ENCODE measurements at regions not wholly inside any gene's neighbourhood (a gene's known extent, or its start where the extent isn't known, plus 50 kb on each side); places are given as distances from the start of the nearest gene placed in this dataset.

GRCh38 chr1:239764546-239764945, 327.1 kb upstream of the FMN2 start:
- H3K4me3 ChIP-seq: no peak overlapping the region
- TF ChIP-seq, protein P1, sequence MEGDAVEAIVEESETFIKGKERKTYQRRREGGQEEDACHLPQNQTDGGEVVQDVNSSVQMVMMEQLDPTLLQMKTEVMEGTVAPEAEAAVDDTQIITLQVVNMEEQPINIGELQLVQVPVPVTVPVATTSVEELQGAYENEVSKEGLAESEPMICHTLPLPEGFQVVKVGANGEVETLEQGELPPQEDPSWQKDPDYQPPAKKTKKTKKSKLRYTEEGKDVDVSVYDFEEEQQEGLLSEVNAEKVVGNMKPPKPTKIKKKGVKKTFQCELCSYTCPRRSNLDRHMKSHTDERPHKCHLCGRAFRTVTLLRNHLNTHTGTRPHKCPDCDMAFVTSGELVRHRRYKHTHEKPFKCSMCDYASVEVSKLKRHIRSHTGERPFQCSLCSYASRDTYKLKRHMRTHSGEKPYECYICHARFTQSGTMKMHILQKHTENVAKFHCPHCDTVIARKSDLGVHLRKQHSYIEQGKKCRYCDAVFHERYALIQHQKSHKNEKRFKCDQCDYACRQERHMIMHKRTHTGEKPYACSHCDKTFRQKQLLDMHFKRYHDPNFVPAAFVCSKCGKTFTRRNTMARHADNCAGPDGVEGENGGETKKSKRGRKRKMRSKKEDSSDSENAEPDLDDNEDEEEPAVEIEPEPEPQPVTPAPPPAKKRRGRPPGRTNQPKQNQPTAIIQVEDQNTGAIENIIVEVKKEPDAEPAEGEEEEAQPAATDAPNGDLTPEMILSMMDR (IDR thresholded peaks at IDR 0.05): no peak
- DNase-seq (ENCODE audit: low spot score): no peak
- H3K27ac ChIP-seq: no peak overlapping the region

DNA sequence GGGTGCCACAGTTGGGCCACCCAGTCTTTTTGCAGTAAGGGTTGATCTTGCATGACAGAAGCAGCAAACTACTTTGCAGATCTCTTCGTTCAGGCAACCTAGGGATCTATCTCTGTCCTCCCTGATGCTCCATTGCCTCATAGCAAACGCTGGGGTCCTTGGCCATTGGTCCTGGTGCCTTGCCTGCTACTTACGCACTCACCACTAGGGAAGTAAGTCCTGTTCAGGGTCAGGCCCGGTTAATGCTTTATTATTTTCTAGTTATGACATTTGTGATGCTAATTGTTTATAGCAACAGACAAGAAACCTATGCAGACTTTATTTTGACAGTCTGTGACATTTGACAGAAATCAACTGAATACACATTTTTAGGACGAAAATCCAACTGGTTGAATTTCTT, 326.5 kb upstream of the FMN2 start:
- DNase-seq (ENCODE audit: low spot score): no peak
- Histone ChIP-seq H3K4me3 (no peak overlapping the region), H3K27ac (no peak overlapping the region)
- TF ChIP-seq, protein P1 (IDR thresholded peaks at IDR 0.05): no peak

DNA sequence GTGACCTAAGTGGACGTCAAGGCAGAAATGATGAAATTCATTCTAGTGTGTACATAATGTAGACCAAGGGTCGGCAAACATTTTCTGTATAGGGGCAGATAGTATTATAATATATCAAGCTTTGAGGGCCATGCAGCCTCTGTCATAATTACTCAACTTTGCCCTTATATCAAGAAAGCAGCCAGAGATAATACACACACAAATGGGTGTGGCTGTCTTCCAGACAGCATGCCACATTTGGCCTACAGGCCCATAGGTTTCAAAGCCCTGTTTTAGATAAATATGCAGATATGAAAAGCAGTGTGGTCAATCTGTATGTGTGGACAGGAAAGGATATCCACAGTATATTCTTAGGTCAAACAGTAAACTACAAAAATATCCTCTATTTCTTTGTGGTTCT, 320.1 kb upstream of the FMN2 start:
- Histone ChIP-seq H3K27ac (no peak overlapping the region), H3K4me3 (no peak overlapping the region)
- no peak for DNase-seq (ENCODE audit: low spot score)
- TF ChIP-seq, protein P1 (IDR thresholded peaks at IDR 0.05): no peak

- TF ChIP-seq, protein P1 (IDR thresholded peaks at IDR 0.05): no peak
- Histone ChIP-seq H3K4me3 (no peak overlapping the region), H3K27ac (no peak overlapping the region)
- DNase-seq (ENCODE audit: low spot score): no peak
Measured at GRCh38 chr1:239772446-239772845, 319.2 kb upstream of the FMN2 start.

DNA sequence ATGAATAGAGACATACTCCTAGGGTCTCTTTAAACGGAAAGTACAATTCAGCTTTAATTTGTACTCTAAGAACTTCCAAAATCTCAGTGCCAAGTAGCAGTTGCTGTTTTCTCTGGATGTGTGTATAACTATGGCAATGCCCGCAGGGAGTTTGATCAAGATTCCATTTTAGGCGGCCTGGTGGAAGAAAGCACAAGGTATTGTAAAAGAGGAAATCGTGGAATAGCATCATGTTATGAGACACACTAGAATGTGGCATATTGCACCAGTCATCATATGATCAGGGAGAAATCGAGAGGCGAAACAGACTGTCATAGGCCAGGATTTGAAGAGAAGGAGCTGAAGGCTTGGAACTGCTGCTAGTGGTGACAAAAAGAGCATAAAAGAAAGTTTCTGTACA, 316.2 kb upstream of the FMN2 start:
- TF ChIP-seq, protein P1 (IDR thresholded peaks at IDR 0.05): no peak
- no peak overlapping the region for H3K27ac ChIP-seq
- no peak overlapping the region for H3K4me3 ChIP-seq
- no peak for DNase-seq (ENCODE audit: low spot score)

DNA sequence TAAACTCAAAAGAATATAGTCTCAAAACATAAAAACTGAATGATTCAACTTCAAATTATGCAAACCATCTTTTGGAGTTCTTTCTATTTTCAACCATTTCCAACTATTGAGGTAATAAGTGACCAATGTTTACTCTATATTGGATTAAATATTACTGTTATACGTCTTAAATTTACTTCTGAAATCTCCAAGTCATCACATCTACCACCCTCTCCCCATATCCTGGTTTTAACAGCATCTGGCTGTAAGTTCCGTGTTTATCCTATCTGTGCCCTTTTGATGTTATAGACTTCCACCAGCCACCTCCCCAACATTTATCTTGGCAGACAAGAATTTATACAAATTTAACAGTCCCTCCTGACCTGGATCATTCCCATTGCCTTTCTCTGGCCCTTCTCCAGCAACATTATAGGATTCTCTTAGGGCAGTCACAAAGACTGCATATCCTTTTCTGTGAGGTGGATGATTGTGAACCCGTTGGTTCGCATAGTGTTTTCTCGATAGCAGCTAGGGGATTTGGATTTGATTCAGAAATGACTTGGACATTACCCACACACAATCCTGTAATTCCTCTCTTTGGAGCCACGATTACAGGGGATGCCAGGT, 313.4 kb upstream of the FMN2 start:
- no peak for DNase-seq (ENCODE audit: low spot score)
- peak overlapping the region; percentile 38 for H3K4me3 ChIP-seq
- TF ChIP-seq, protein P1 (IDR thresholded peaks at IDR 0.05): no peak
- H3K27ac ChIP-seq: peak overlapping the region; percentile 20 to 21

- TF ChIP-seq, protein P1 (IDR thresholded peaks at IDR 0.05): no peak
- H3K4me3 ChIP-seq: no peak overlapping the region
- no peak overlapping the region for H3K27ac ChIP-seq
- no peak for DNase-seq (ENCODE audit: low spot score)
Measured at GRCh38 chr1:239779962-239780361, 311.7 kb upstream of the FMN2 start.
